ENCODE measurements at regions not wholly inside any gene's neighbourhood (a gene's known extent, or its start where the extent isn't known, plus 50 kb on each side); places are given as distances from the start of the nearest gene placed in this dataset.

- no peak for TF ChIP-seq E2F4 (IDR thresholded peaks at IDR 0.05; ENCODE audit: low read depth, low read length)
- no peak for TF ChIP-seq ZSCAN29 (IDR thresholded peaks at IDR 0.05)
- TF ChIP-seq RCOR1 (conservative IDR thresholded peaks at IDR 0.05; ENCODE audit: low read depth, low read length) = no peak
- no peak for TF ChIP-seq SMARCA5 (IDR thresholded peaks at IDR 0.05)
- TF ChIP-seq POLR2AphosphoS2 (IDR thresholded peaks at IDR 0.05; ENCODE audit: low read depth, low read length) = no peak
These were observed 267.7 kb downstream of the GALC start (continued) for GRCh38 chr14:87725318-87725717.

GRCh38 chr14:87712396-87713090 lies 280.4 kb downstream of the GALC start:
- ChIA-PET RAD21 (ENCODE audit: unreplicated experiment) (no interaction called here), SMC1A (ENCODE audit: uncharacterized antibody, unreplicated experiment) (no interaction called here)
- in situ Hi-C loops (cut with MboI) = no loop called here
- TF ChIP-seq ETV6 (conservative IDR thresholded peaks at IDR 0.05 in 1 of 2, IDR thresholded peaks at IDR 0.05 in 1 of 2; ENCODE audit: borderline replicate concordance in 1 of 2, low read depth in 1 of 2) (no peak), SMARCA5 (IDR thresholded peaks at IDR 0.05) (no peak), MXI1 (IDR thresholded peaks at IDR 0.05; ENCODE audit: low read depth, low read length) (no peak), TCF7 (IDR thresholded peaks at IDR 0.05; ENCODE audit: borderline replicate concordance) (no peak), NKRF (conservative IDR thresholded peaks at IDR 0.05) (no peak), MEF2B (IDR thresholded peaks at IDR 0.05; ENCODE audit: partially characterized antibody, poor library complexity, severe bottlenecking) (no peak), MTA2 (IDR thresholded peaks at IDR 0.05; ENCODE audit: low read depth) (no peak), RAD21 (IDR thresholded peaks at IDR 0.05; ENCODE audit: insufficient read depth, low read depth, low read length) (no peak), GATAD2B (conservative IDR thresholded peaks at IDR 0.05; ENCODE audit: low read depth) (no peak), MTA3 (IDR thresholded peaks at IDR 0.05; ENCODE audit: borderline replicate concordance, low read length) (no peak), USF2 (IDR thresholded peaks at IDR 0.05; ENCODE audit: borderline replicate concordance, low read depth, low read length) (no peak), POLR2AphosphoS2 (IDR thresholded peaks at IDR 0.05; ENCODE audit: low read depth, low read length) (no peak)

More at GRCh38 chr14:87712396-87713090, 280.4 kb downstream of the GALC start:
- H4K20me1 ChIP-seq (ENCODE audit: control insufficient read depth, insufficient read depth) = no peaks in the 10 kb centered on the region
- H3K9me3 ChIP-seq (replicated peaks; ENCODE audit: control insufficient read depth, insufficient read depth, low read length) = no peaks in the 10 kb centered on the region
- ChIA-PET CTCF (interaction anchor here (0.8 kb wide), 1 partner anchor 13 kb away, joined by 3 read pairs; no protein-coding TSS in a partner anchor), POLR2A (interaction anchor here (0.5 kb wide), 1 partner anchor 9 kb away, joined by 5 read pairs; no protein-coding TSS in a partner anchor)
- no peaks in the 10 kb centered on the region for H3K27me3 ChIP-seq (replicated peaks in 1 of 2; ENCODE audit: control insufficient read depth in 2 of 2, insufficient read depth in 2 of 2, low read length in 1 of 2)
- 30% methylated on average over 6 of the region's 6 CpGs for WGBS (ENCODE audit: insufficient coverage, insufficient replicate concordance, low lambda C conversion rate, missing lambda C conversion rate)
- no peak for ATAC-seq
- FAIRE-seq = no peak
- H3K4me3 ChIP-seq = no peak overlapping the region
- H2AFZ ChIP-seq (ENCODE audit: control insufficient read depth, low read depth, low read length) = no peak overlapping the region
- no peak overlapping the region for H3K27ac ChIP-seq (ENCODE audit: control insufficient read depth, insufficient read depth)
- no peak for DNase-seq (ENCODE audit: low read depth, low spot score)
- no peak overlapping the region for H3K4me2 ChIP-seq (ENCODE audit: control insufficient read depth, insufficient read depth)
- no peaks in the 10 kb centered on the region for H3K79me2 ChIP-seq (ENCODE audit: control insufficient read depth, insufficient read depth, low read length)
- H3K9ac ChIP-seq (ENCODE audit: control insufficient read depth, insufficient read depth, low read length) = no peak overlapping the region
- H3K4me1 ChIP-seq (ENCODE audit: control insufficient read depth, insufficient read depth, low read length) = no peaks in the 10 kb centered on the region
- no TSS peak for BruUV-seq (replicated peaks)
- intact Hi-C loops (cut with micrococcal nuclease; ENCODE audit: unreplicated experiment) = no loop called here
- no peaks in the 10 kb centered on the region for H3K36me3 ChIP-seq (ENCODE audit: control insufficient read depth in 2 of 2, insufficient read depth in 2 of 2, low read length in 1 of 2)
